IPS-NIHi7 (cell line): ENCODE measurements at regions not wholly inside any gene's neighbourhood (a gene's known extent, or its start where the extent isn't known, plus 50 kb on each side); places are given as distances from the start of the nearest gene placed in this dataset.
A peak's percentile ranks its signal among the peaks of the same experiment; 100 is the strongest.

Source experiments
- DNase-seq: peaks from one replicate; pipeline ENCODE4 v3.0.0; 2012; ENCODE audit warnings: mixed read lengths; ENCODE audit errors: extremely low spot score

DNA sequence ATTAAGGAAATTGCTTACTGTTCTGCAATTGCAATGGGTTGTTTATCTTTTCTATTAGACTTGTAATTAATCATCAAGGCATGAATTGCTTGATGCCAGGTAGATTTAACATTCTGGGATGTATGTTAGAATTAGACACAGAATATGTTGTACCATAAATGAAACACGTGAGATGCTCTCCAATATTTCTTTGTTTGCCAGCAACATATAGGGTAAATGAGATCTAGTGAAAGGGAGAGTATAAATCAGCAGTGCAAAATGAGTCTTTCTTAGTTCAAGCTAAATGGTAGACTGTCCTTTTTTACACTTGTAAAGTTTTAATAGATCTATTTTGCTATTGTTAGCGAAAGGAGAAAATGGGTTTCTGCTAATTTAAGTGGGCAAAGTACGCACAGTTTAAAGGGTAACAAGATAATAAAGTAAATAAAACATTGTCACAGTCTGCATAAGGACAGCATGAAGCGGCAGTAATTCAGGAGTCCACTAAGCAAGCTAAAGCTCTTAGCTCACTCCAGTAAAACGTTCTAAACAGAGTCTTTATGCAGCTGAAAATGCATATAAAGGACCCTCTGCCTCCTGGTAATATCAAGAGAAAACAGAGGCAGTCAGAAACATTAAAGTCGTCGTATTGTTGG is 1137.1 kb downstream of the OLFM4 start:
- DNase-seq, result no peak

DNA sequence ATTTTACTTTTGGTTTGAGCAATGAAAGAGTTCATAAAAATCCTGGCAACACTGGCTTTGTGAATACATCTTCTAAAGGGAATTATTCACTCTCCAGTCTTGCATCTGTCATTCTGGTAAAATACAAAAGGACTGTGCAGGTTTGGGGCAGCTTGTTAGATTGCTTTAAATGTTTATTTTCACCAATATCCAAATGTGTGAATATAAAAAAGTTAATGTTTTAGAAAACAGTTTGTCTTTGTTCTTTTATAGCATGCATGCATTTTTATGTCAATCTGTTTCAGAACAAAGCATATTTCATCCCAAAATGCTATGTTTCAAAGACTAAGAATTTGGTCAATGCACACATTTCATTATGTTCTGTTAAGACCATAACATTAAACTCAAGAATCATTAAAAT is 1145.4 kb downstream of the OLFM4 start:
- no peak for DNase-seq

DNA sequence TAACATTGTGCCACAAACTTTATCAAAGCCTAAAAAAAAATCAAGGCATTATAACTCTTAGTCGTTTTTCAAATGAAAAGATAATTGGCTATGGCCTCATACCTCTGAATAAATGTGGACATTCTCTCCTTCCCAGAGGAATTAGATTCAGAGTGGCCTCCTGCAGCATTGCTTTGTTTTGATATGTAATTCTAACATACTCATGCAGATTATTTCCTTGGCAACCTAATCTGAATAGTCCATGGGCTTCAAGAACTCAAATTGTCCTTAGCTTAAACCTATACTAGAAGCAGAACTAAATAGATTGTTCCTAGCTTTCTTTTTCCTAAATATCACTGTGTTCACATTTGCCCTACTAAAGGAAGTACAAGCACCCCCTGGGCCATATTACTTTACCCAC is 1146.9 kb downstream of the OLFM4 start:
- DNase-seq, result no peak

DNA sequence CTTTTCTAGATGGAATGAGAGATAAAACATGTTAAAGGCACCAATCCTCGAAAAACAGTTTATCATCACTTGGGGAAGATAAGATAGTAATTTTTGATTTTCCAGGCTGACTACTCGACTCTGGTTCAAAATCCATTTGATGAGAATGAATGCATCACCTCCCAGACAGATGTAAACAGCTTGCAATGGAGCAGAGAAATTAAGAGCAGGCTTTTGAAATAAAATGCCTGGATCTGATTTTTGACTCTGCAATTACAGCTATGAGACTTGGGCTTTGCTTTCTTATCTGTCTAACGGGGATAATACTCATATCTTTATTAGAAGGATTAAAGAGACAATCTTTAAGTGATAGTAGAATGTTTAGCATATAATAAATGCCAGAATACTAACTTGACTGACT is 1148.9 kb downstream of the OLFM4 start:
- DNase-seq, result no peak

DNA sequence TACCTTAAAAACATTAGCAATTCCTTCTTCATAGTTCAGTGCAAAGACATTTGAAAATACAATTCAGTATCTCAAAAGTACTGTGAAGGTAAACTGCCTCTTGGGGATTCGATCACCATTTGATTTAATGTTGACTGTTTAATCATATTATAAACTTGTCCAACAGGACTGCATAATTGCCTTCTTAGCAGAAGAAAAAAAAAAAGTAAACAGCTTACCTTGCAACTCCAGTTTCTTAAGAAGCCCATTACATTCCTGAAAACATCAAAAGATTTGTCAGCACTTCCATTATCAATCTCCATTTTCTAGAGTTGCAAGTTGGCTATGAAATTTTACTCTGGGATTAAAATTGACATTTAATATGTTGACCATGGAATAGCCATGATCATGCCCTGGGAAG is 1154.6 kb downstream of the OLFM4 start:
- no peak for DNase-seq

DNA sequence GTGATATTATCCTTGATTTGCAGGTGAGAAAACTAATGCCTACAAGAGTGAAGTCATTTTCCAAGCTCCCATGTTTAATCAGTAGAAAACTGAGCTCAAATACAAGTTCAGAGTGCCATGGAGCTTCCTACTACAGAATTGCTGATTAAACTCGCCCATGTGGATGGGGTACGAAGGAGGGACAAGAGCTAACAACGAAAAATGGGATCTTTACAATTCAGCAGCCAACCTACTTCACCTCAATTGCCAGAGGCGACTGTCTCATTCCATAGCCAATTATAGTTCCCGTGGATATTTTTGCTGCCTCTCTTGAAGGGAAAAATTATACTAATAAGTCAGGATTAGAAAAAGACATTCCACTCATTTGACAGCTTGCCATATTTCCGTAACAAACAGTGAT is 1155.1 kb downstream of the OLFM4 start:
- no peak for DNase-seq

DNA sequence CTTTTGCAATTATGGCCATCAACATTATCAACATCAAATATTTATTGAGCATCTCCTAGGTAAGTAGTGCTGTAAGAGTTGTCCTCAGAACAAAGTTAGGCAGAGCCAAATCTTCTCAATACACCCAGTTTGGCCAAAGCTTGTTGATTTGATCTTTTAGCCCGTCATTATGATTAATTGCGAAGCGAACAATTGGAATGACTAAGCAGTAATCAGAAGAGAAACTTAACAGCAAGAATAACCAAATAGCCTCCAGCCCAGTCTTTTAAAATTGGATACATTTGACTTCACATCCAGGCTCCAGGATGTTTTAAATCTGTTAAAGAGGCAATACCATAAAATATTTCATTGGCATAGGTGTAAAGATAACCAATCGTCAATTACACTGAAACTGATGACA is 1156.0 kb downstream of the OLFM4 start:
- DNase-seq, result no peak

DNA sequence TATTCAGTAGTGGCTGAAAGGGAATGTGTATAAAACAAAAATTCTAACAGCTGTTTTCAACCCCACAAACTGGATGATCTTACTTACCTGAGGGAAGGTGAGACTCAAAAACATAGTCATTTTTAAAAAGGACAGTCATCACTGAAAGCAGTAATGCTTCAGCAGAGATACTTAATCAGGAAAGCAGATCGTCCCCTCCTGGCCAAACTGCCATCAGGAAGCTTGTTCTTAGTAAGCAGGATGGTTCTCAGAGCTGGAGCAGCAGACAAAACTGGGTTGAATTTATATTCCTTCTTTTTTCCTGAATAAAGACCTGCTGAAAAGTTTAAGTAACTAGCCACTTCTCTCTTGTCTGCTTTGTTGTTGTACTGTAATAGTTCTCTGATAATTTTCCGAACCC is 1156.5 kb downstream of the OLFM4 start:
- no peak for DNase-seq

DNA sequence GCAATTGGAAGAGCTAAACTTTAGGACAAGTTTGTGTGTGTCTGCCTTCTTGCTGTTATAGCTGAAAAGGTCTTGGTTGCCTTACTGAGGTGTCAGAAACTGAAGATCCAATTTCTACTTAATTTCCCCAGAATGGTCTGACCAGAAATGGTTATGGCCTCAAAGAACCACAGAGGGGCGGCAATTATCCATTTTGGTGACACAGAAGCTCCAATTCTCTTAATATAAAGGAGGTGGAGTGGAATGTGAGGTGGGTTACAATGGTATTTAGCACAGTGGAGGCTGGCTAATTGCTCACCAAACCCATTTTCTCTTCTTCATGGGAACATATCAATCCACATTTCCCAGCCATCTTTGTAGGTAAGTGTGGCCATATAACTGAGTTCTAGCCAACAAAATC is 1157.2 kb downstream of the OLFM4 start:
- peak; percentile 41 for DNase-seq

DNA sequence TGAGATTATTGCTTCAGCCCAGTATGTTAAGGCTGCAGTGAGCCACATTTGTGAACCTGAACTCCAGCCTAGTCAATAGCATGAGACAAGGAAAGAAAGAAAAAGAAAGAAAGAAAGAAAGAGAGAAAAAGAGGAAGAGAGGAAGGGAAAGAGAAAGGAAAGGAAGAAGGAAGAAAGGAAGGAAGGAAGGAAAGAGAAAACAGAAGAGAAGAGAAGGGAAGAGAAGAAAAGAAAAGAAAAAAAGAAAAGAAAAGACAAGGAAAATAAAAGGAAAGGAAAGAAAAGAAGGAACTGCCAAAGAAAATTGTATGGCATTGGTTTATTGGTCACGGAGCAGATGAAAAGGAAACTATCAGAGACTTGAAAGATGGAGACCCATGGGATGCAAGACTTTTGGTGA is 1158.8 kb downstream of the OLFM4 start:
- no peak for DNase-seq

DNA sequence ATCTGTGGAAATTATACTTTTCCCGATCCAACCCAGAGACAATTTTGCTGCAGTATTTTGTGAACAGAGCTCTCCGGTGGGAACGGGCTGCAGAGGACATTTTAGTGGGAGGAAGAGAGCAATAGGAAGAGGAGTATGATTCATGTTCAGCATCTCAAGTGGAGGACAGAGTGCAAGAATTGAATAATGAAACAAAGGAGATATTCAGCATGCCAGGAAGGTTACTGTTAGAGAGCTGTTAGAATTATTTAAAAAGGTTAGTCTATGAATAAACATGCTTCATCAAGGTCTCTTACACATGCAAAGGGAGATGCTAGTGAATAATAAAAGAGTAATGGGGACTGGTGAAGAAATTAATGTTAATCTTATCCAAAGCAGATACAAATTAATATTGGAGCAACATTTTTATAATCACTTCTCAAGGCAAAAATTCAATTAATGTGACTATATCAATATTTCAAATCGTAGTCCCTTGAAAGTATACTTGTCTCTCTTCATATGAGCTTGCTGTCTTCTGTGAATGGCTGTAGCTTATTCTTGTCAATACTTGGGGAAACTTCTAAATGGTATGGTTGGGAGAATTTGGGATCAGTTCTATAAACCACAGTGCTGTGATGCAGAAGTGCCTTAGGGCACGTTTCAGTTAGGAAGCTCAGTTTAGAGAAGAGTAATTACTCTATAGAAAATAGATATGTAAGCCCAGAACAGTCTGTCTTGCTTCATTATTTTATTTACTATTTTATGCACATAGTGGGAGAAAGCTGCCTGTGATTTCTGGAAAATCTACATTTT is 1165.8 kb downstream of the OLFM4 start:
- no peak for DNase-seq

DNA sequence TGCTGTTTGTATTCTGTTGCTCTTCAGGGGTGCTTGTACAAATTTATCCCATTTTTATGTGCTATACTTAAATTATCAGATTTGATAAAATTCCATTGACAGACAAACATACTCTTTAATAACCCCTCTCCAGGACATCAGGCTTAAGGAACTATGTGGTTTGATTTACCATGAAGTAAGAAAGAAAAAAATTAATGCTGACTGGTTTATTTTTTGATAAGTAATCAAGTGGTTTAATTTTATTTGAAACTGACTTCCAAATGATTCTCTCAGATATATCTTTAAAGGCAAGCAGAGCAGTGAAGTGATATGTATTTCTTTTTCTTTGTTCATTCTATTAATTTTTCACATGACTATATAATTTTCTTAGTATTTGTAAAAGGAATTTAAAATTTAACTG is 1168.1 kb downstream of the OLFM4 start:
- no peak for DNase-seq

DNA sequence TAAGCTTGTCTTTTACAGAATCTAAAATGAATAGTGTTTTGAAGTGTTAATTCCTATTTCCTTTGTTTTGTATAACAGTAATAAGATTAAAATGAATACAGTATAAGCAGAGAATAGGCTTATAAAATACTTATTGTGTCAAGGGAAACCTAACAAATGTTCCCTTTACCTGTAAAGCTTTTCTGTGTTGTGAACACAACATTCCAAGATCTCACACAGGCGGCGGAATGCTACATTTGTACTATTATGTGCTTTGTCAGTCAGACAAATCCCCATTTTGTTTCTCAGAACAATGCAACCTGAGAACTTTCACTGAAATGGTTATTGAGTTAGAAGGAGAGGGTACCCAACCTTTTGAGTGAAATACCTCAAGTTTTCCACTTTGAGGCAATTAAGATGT is 1170.3 kb downstream of the OLFM4 start:
- no peak for DNase-seq

DNA sequence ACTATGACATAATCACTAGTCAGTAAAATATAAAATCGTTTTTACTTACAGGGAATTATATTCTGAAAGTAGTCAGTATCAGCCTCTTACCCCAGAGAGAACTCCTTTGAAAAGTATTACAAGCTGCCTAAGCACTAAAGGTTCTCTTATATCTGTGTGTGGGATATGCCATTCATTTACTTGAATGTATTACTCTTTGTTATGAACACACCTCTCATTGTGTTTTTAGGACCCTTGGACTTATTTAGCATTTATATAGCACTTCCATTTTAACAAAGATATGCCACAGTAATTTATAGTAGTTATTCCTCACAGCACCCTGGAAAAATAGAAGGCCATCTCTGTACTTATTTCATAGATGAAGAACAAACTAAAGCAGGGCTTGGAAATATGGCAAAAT is 1178.0 kb downstream of the OLFM4 start:
- no peak for DNase-seq

DNA sequence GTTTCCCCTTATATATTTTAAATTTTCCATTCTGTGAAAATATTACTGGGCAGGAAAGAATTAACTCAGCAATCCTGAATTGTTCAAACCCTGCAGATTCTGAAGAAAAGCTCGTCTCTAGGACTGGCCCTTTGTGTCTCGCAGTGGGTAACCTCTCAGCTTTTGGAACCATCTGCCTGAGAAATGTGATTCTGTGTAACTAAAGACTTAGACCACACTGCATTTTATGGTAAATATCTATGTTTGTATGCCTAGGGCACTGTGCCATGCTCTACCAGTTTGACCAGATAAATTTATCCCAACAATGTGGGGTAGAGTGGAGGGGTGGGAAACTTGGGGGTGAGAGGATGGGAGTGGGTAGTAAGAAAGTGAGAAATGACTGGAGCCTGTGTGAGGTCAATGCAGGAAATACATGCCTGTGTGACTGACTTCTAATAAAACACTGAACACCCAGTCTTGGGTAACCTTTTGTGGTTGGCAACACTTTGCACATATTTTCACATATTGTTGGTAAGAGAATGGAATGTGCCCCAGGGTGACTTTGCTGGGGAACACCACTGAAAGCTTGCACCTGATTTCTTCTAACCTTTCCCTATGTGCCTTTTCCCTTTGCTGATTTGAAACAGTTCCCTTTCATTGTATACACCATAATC is 1181.9 kb downstream of the OLFM4 start:
- DNase-seq, result no peak

DNA sequence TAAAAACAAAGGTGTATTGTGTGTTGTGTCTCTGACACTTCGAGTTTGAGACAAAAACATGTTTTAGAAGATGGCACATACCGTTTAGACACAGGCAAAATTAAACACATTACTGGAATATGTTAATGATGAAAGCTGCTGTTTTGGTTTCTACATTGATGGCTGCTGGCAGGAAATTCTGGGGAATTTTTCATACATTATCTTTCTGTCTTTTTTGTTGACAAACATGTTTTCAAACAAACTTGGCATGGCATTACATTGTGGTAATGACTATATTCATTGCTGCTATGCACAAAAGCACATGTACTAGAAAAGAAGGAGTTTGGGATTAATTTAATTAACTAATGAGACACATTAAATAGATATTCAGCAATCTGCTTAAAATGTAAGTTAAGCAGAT is 1187.6 kb downstream of the OLFM4 start:
- no peak for DNase-seq

DNA sequence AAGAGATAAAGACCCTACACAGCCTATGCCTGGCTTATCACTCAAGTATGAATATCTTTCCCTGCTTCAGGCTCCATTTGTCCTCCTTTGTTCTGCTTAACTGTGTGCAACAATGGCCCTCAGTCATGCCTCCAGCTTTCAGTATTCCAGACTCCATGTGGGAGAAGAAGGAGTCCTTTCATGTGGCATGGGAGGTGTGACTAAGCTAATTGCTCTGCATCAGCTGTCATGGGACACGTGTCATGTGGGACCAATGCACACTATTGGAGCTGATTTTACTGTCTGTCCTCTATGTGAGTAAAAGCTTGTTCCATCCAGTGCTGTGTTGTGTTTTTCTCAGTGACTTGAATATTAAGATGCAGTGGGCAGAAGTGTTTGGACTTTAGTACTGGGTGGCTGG is 1198.3 kb downstream of the OLFM4 start:
- DNase-seq, result peak; percentile 9

DNA sequence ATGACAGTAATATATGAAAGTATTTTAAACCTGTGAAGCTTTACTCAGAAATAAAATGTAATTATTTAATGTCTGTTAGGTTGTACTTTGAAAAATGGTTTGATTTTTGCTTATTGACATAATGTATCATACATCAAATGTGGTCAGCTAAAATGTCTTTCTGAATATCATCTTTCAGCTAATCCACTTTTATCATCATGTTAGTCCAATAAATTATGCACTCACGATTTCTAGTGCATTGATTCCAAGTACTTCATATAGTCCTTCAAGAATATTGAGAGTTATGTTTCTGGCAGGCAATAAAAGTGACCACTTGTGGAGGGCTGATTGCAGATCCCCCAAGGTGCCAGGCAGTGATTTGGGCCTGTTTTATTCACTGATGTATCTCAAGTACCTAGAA is 1204.1 kb downstream of the OLFM4 start:
- no peak for DNase-seq

DNA sequence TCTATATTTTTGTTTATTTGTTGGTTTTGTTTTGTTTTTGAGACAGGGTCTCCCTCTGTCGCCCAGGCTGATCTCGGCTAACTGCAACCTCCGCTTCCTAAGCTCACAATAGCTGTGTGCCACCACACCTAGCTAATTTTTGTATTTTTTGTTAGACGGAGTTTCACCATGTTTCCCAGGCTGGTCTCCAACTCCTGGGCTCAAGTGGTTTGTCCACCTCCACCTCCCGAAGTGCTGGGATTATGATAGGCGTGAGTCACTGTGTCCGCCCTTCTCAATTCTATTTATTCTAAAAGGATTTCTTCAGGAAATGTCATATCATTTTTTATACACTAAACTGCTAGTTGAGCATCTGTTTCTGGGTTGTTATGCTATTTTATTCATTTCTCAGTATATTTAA is 1206.0 kb downstream of the OLFM4 start:
- DNase-seq, result no peak

DNA sequence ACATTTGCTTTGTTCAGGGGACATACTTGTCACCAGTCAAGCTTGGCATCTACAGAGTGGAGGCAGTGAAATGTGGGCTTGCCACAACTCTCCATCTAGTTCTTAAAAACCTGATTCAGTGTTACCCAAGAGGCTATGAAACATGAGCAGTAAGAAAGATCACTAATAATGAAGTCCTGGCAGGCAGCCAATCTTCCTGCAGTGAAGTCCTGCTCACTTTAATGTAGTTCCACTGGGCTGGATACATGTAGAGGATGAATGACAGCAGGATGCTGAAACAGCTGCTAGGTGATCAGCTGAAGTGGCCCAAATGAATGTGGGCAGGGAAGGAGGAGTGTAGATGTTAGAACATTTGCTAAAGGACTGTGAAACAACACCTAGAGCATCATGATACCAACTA is 1213.1 kb downstream of the OLFM4 start:
- no peak for DNase-seq

DNA sequence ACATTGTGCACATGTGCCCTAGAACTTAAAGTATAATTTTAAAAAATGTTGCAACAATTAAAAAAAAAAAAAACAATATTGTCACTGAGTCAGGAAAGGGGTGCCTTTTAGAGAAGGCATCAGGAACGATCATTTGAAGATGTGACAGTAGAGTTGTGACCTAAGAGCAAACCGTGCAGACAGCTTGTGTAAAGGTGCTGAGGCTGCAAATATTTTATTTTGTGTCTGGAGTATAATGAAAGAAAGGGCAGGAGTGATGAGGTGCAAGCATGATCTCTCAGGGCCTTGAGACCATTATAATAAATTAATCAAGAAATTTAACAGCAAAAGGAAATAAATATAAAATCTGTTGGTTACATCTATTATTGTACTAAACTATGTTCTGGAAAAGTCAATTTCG is 1219.7 kb downstream of the OLFM4 start:
- DNase-seq, result no peak

DNA sequence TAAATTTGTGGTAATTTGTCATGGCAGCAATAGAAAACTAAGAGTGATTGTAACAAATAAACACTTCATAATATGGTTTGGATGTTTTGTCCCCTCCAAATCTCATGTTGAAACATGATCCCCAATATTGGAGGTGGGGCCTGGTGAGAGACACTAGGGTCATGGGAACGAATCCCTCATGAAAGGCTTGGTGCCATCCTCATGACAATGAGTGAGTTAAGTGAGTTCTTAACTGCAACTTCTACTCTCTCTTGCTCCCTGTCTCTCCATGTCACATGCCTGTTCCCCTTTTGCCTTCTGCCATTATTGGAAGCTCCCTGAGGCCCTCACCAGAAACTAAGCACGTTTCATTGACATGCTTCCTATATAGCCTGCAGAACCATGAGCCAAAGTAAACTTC is 1233.2 kb downstream of the OLFM4 start:
- no peak for DNase-seq

DNA sequence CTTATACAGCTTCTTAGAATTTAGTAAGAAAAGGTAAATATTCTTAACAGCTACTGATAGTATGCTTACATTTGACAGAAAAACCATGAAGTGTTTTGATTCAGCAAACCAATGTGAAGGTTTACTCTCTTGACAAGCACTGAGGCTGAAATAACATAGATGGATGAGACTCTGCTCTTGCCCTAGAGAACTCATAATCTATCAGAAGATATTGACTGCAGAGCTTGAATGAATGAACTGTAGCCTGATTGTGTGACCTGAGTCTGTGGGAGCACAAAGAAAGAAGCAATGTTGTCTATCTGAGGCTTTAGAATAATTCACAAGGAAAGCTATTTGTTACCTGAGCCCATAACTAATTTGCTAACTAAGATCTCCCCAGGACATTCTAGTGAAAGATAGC is 1235.3 kb downstream of the OLFM4 start:
- no peak for DNase-seq
